ENCODE measurements at regions not wholly inside any gene's neighbourhood (a gene's known extent, or its start where the extent isn't known, plus 50 kb on each side); places are given as distances from the start of the nearest gene placed in this dataset.
"Not testable (repeated sequence)": the region's sequence is repeated elsewhere in the genome, so short reads cannot be mapped to it uniquely, and the experiment has no call there.

- Histone ChIP-seq H3K27ac (ENCODE audit: low read length) (no peak overlapping the region), H3K36me3 (ENCODE audit: insufficient read depth, low read length) (no peaks in the 10 kb centered on the region), H3K9ac (ENCODE audit: low read depth, low read length) (no peak overlapping the region), H3K4me3 (ENCODE audit: low read depth in 1 of 2, low read length in 2 of 2) (no peak overlapping the region), H3K4me2 (ENCODE audit: insufficient read depth, low read length) (no peak overlapping the region), H3K4me1 (ENCODE audit: insufficient read depth, low read length) (no peaks in the 10 kb centered on the region), H3K9me3 (ENCODE audit: insufficient read depth, low read length, severe bottlenecking) (no peaks in the 10 kb centered on the region), H3K27me3 (ENCODE audit: insufficient read depth, low read length, poor library complexity) (no peaks in the 10 kb centered on the region), H4K20me1 (ENCODE audit: insufficient read depth, low read length) (no peaks in the 10 kb centered on the region), H3K79me2 (ENCODE audit: insufficient read depth, low read length) (no peaks in the 10 kb centered on the region), H2AFZ (ENCODE audit: low read depth, low read length) (no peak overlapping the region)
- ATAC-seq (ENCODE audit: insufficient read depth, low read depth) (no peak), DNase-seq (no peak)
- no peak for TF ChIP-seq EZH2 (IDR thresholded peaks at IDR 0.05; ENCODE audit: borderline replicate concordance, low read depth, low read length, severe bottlenecking)
- no peak for TF ChIP-seq CTCF (IDR thresholded peaks at IDR 0.05; ENCODE audit: borderline replicate concordance, extremely low read depth, low read length, poor library complexity, severe bottlenecking)
These were observed 974.5 kb downstream of the LTN1 start for GRCh38 chr21:28018213-28018612.

GRCh38 chr21:28016571-28016970 is 976.1 kb downstream of the LTN1 start:
- H3K9ac ChIP-seq (ENCODE audit: low read depth, low read length): no peak overlapping the region
- no peak overlapping the region for H3K4me2 ChIP-seq (ENCODE audit: insufficient read depth, low read length)
- ATAC-seq (ENCODE audit: insufficient read depth, low read depth) (no peak), DNase-seq (no peak)
- no peaks in the 10 kb centered on the region for H3K27me3 ChIP-seq (ENCODE audit: insufficient read depth, low read length, poor library complexity)
- no peaks in the 10 kb centered on the region for H4K20me1 ChIP-seq (ENCODE audit: insufficient read depth, low read length)
- H3K79me2 ChIP-seq (ENCODE audit: insufficient read depth, low read length): no peaks in the 10 kb centered on the region
- no peak overlapping the region for H2AFZ ChIP-seq (ENCODE audit: low read depth, low read length)
- no peak overlapping the region for H3K4me3 ChIP-seq (ENCODE audit: low read depth in 1 of 2, low read length in 2 of 2)
- no peak for TF ChIP-seq EZH2 (IDR thresholded peaks at IDR 0.05; ENCODE audit: borderline replicate concordance, low read depth, low read length, severe bottlenecking)
- TF ChIP-seq CTCF (IDR thresholded peaks at IDR 0.05; ENCODE audit: borderline replicate concordance, extremely low read depth, low read length, poor library complexity, severe bottlenecking): no peak
- H3K27ac ChIP-seq (ENCODE audit: low read length): no peak overlapping the region
- H3K9me3 ChIP-seq (ENCODE audit: insufficient read depth, low read length, severe bottlenecking): no peaks in the 10 kb centered on the region
- no peaks in the 10 kb centered on the region for H3K4me1 ChIP-seq (ENCODE audit: insufficient read depth, low read length)
- no peaks in the 10 kb centered on the region for H3K36me3 ChIP-seq (ENCODE audit: insufficient read depth, low read length)

GRCh38 chr21:28013123-28013522 is 979.6 kb downstream of the LTN1 start:
- ATAC-seq (ENCODE audit: insufficient read depth, low read depth); H3K27ac ChIP-seq (ENCODE audit: low read length): not testable (repeated sequence)

GRCh38 chr21:28011970-28012369 is 980.7 kb downstream of the LTN1 start:
- H3K4me2 ChIP-seq (ENCODE audit: insufficient read depth, low read length); H3K4me3 ChIP-seq (ENCODE audit: low read depth in 1 of 2, low read length in 2 of 2); H3K79me2 ChIP-seq (ENCODE audit: insufficient read depth, low read length); H4K20me1 ChIP-seq (ENCODE audit: insufficient read depth, low read length); ATAC-seq (ENCODE audit: insufficient read depth, low read depth); DNase-seq; H3K4me1 ChIP-seq (ENCODE audit: insufficient read depth, low read length); H2AFZ ChIP-seq (ENCODE audit: low read depth, low read length); H3K9ac ChIP-seq (ENCODE audit: low read depth, low read length); H3K27me3 ChIP-seq (ENCODE audit: insufficient read depth, low read length, poor library complexity); H3K27ac ChIP-seq (ENCODE audit: low read length); H3K36me3 ChIP-seq (ENCODE audit: insufficient read depth, low read length); H3K9me3 ChIP-seq (ENCODE audit: insufficient read depth, low read length, severe bottlenecking): not testable (repeated sequence)

More at GRCh38 chr21:28013123-28013522, 979.6 kb downstream of the LTN1 start:
- H3K36me3 ChIP-seq (ENCODE audit: insufficient read depth, low read length); H3K9ac ChIP-seq (ENCODE audit: low read depth, low read length); DNase-seq; H3K4me1 ChIP-seq (ENCODE audit: insufficient read depth, low read length); H3K4me2 ChIP-seq (ENCODE audit: insufficient read depth, low read length); H4K20me1 ChIP-seq (ENCODE audit: insufficient read depth, low read length); H3K27me3 ChIP-seq (ENCODE audit: insufficient read depth, low read length, poor library complexity); H3K4me3 ChIP-seq (ENCODE audit: low read depth in 1 of 2, low read length in 2 of 2); H2AFZ ChIP-seq (ENCODE audit: low read depth, low read length); H3K9me3 ChIP-seq (ENCODE audit: insufficient read depth, low read length, severe bottlenecking); H3K79me2 ChIP-seq (ENCODE audit: insufficient read depth, low read length): not testable (repeated sequence)

- not testable (repeated sequence) for H3K9ac ChIP-seq (ENCODE audit: low read depth, low read length); DNase-seq; ATAC-seq (ENCODE audit: insufficient read depth, low read depth); H3K4me2 ChIP-seq (ENCODE audit: insufficient read depth, low read length); H3K79me2 ChIP-seq (ENCODE audit: insufficient read depth, low read length); H3K36me3 ChIP-seq (ENCODE audit: insufficient read depth, low read length); H4K20me1 ChIP-seq (ENCODE audit: insufficient read depth, low read length); H3K4me1 ChIP-seq (ENCODE audit: insufficient read depth, low read length); H2AFZ ChIP-seq (ENCODE audit: low read depth, low read length); H3K4me3 ChIP-seq (ENCODE audit: low read depth in 1 of 2, low read length in 2 of 2); H3K9me3 ChIP-seq (ENCODE audit: insufficient read depth, low read length, severe bottlenecking); H3K27me3 ChIP-seq (ENCODE audit: insufficient read depth, low read length, poor library complexity); H3K27ac ChIP-seq (ENCODE audit: low read length)
These were observed 984.4 kb downstream of the LTN1 start for GRCh38 chr21:28008245-28008644.

- H2AFZ ChIP-seq (ENCODE audit: low read depth, low read length); H3K4me1 ChIP-seq (ENCODE audit: insufficient read depth, low read length); H3K9me3 ChIP-seq (ENCODE audit: insufficient read depth, low read length, severe bottlenecking); H3K36me3 ChIP-seq (ENCODE audit: insufficient read depth, low read length); H3K27me3 ChIP-seq (ENCODE audit: insufficient read depth, low read length, poor library complexity); H3K9ac ChIP-seq (ENCODE audit: low read depth, low read length); H4K20me1 ChIP-seq (ENCODE audit: insufficient read depth, low read length); DNase-seq; H3K27ac ChIP-seq (ENCODE audit: low read length); H3K4me2 ChIP-seq (ENCODE audit: insufficient read depth, low read length); H3K79me2 ChIP-seq (ENCODE audit: insufficient read depth, low read length); ATAC-seq (ENCODE audit: insufficient read depth, low read depth); H3K4me3 ChIP-seq (ENCODE audit: low read depth in 1 of 2, low read length in 2 of 2): not testable (repeated sequence)
These were observed 989.0 kb downstream of the LTN1 start for GRCh38 chr21:28003627-28004026.

- H3K36me3 ChIP-seq (ENCODE audit: insufficient read depth, low read length); H3K4me2 ChIP-seq (ENCODE audit: insufficient read depth, low read length); DNase-seq; H4K20me1 ChIP-seq (ENCODE audit: insufficient read depth, low read length); H3K4me1 ChIP-seq (ENCODE audit: insufficient read depth, low read length); H3K27ac ChIP-seq (ENCODE audit: low read length); H3K79me2 ChIP-seq (ENCODE audit: insufficient read depth, low read length); H3K4me3 ChIP-seq (ENCODE audit: low read depth in 1 of 2, low read length in 2 of 2); ATAC-seq (ENCODE audit: insufficient read depth, low read depth); H2AFZ ChIP-seq (ENCODE audit: low read depth, low read length); H3K9ac ChIP-seq (ENCODE audit: low read depth, low read length); H3K27me3 ChIP-seq (ENCODE audit: insufficient read depth, low read length, poor library complexity); H3K9me3 ChIP-seq (ENCODE audit: insufficient read depth, low read length, severe bottlenecking): not testable (repeated sequence)
These were observed 995.8 kb downstream of the LTN1 start for GRCh38 chr21:27996906-27997305.
